ENCODE measurements at regions not wholly inside any gene's neighbourhood (a gene's known extent, or its start where the extent isn't known, plus 50 kb on each side); places are given as distances from the start of the nearest gene placed in this dataset.

- no peak for TF ChIP-seq CTCF (IDR thresholded peaks at IDR 0.05; ENCODE audit: insufficient read depth, low read depth, low read length, missing control alignments)
- DNase-seq (ENCODE audit: low read depth), result no peak
- H3K4me3 ChIP-seq (ENCODE audit: low read length), result no peak overlapping the region
These were observed 778.5 kb downstream of the MAFB start for GRCh38 chr20:39910536-39910935.

DNA sequence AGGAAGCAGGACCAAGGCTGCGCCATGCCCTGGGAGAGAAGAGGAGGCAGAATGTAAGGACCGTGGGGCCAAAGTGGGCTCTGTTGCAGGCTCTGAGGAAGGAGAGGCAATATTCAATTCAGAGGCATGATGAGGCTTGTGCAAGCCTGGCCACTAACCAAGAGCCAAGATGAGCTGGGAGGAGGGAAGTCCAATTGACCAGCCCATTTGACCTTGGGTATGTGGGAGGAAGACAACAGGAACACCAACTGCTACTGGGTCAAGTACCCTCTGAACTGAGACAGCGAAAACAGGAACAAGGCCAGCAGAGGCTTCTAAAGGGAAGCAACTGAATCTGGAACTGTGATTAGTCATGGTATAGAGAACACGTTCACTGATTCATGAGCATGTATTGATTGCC, 779.6 kb downstream of the MAFB start:
- TF ChIP-seq CTCF (IDR thresholded peaks at IDR 0.05; ENCODE audit: insufficient read depth, low read depth, low read length, missing control alignments), result no peak
- DNase-seq (ENCODE audit: low read depth), result peak; percentile 13
- no peak overlapping the region for H3K4me3 ChIP-seq (ENCODE audit: low read length)

- TF ChIP-seq CTCF (IDR thresholded peaks at IDR 0.05; ENCODE audit: insufficient read depth, low read depth, low read length, missing control alignments), result no peak
- no peak for DNase-seq (ENCODE audit: low read depth)
- no peak overlapping the region for H3K4me3 ChIP-seq (ENCODE audit: low read length)
These were observed 784.4 kb downstream of the MAFB start for GRCh38 chr20:39904476-39905112.

- TF ChIP-seq CTCF (IDR thresholded peaks at IDR 0.05; ENCODE audit: insufficient read depth, low read depth, low read length, missing control alignments), result no peak
These were observed 785.1 kb downstream of the MAFB start for GRCh38 chr20:39903806-39904465.

GRCh38 chr20:39899881-39900280, 789.2 kb downstream of the MAFB start:
- no peak for TF ChIP-seq CTCF (IDR thresholded peaks at IDR 0.05; ENCODE audit: insufficient read depth, low read depth, low read length, missing control alignments)
- no peak overlapping the region for H3K4me3 ChIP-seq (ENCODE audit: low read length)
- DNase-seq (ENCODE audit: low read depth), result no peak

More at GRCh38 chr20:39903806-39904465, 785.1 kb downstream of the MAFB start:
- H3K4me3 ChIP-seq (ENCODE audit: low read length), result no peak overlapping the region
- no peak for DNase-seq (ENCODE audit: low read depth)

DNA sequence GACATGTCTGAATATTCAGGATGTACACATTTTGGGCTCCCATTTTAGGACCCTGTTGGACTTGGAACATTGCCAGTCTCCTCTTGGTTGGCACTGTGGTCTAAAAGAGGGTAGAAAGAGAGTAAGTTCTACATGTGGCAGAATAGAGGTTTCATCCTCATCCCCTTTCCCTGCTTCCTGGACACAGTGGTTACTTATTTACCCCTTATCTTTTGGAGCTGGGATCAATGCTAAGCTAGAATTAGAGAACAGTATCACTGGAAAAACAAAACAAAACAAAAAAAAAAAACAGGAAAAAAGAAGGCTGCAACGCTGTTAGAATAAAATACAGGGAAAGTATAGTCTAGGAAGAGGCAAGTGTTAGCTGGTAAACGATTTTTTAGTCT, 790.6 kb downstream of the MAFB start:
- no peak for TF ChIP-seq CTCF (IDR thresholded peaks at IDR 0.05; ENCODE audit: insufficient read depth, low read depth, low read length, missing control alignments)
- no peak for DNase-seq (ENCODE audit: low read depth)
- no peak overlapping the region for H3K4me3 ChIP-seq (ENCODE audit: low read length)

Data from epithelial cell of esophagus (primary cell).